RWPE2 (cell line): ENCODE measurements at regions not wholly inside any gene's neighbourhood (a gene's known extent, or its start where the extent isn't known, plus 50 kb on each side); places are given as distances from the start of the nearest gene placed in this dataset.
A peak's percentile ranks its signal among the peaks of the same experiment; 100 is the strongest.

Source experiments
- ATAC-seq: fragments of 200-7000 bp; cut with Tn5 transposase; 3 replicates; pipeline ENCODE4 v1.9.1; 2021; ENCODE audit warnings: low read depth
- DNase-seq: peaks from one replicate; pipeline ENCODE4 v3.0.0-alpha.2; 2020; ENCODE audit warnings: low spot score
- H3K27ac ChIP-seq: fragments of 450-650 bp; 2 replicates; pipeline ENCODE4 v1.5.1; 2017; ENCODE audit warnings: mild to moderate bottlenecking; ENCODE audit not compliant: poor library complexity, severe bottlenecking
- H3K27me3 ChIP-seq: fragments of 250-450 bp; sonication (Bioruptor Pico); 2 replicates; pipeline ENCODE4 v1.5.1; 2021; ENCODE audit warnings: mild to moderate bottlenecking, moderate library complexity; ENCODE audit not compliant: insufficient read depth, poor library complexity, severe bottlenecking
- H3K36me3 ChIP-seq: fragments of 250-450 bp; sonication (Bioruptor Pico); 2 replicates; pipeline ENCODE4 v1.5.1; 2020; ENCODE audit warnings: low read depth, mild to moderate bottlenecking, moderate library complexity
- H3K4me1 ChIP-seq: fragments of 250-450 bp; sonication (Bioruptor Pico); 2 replicates; pipeline ENCODE4 v1.5.1; 2021; ENCODE audit warnings: mild to moderate bottlenecking, moderate library complexity; ENCODE audit not compliant: insufficient read depth, poor library complexity, severe bottlenecking
- H3K4me3 ChIP-seq: fragments of 250-450 bp; sonication (Bioruptor Pico); 2 replicates; pipeline ENCODE4 v1.5.1; 2021; ENCODE audit warnings: mild to moderate bottlenecking, moderate library complexity; ENCODE audit not compliant: severe bottlenecking
- H3K9me3 ChIP-seq: fragments of 250-450 bp; sonication (Bioruptor Pico); 2 replicates; pipeline ENCODE4 v1.5.1; 2021; ENCODE audit warnings: mild to moderate bottlenecking, moderate library complexity; ENCODE audit not compliant: severe bottlenecking
- TF ChIP-seq, protein P1 (sequence below): fragments of 450-650 bp; IDR thresholded peaks from one replicate; pipeline ENCODE4 v1.5.1; 2017; ENCODE audit warnings: mild to moderate bottlenecking, moderate library complexity; ENCODE audit not compliant: poor library complexity, severe bottlenecking

DNA sequence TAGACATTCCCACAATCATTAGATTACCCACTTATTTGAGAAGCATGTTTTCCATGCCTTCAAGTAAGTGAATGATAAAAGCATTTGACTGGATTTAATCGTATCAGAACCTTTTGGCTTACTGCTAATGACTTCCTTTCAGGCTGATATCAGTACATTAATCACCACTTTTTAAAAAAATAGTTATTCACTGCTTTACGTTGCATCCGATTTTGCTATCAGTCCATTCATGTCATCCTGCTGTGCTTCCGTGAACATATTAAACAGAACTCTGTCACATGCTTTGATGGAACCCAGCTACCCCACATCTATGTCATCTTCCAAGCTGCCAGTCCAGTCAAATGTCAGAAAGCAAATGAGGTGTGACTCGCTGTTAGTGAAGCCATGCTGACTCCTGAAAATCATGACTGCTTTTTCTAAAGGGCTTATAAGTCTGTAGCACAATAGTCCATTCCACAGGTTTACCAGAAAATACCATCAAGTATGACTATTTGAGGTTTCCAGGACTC is 440.9 kb downstream of the IRS2 start:
- peak; percentile 32; the same call in 2 of the 3 replicates for ATAC-seq
- Histone ChIP-seq H3K36me3 (no peaks in the 10 kb centered on the region), H3K27me3 (no peaks in the 10 kb centered on the region), H3K27ac (peak overlapping the region; percentile 27), H3K9me3 (no peaks in the 10 kb centered on the region), H3K4me1 (peaks cover 29% of the 10 kb centered on the region), H3K4me3 (no peak overlapping the region)
- TF ChIP-seq, protein P1, sequence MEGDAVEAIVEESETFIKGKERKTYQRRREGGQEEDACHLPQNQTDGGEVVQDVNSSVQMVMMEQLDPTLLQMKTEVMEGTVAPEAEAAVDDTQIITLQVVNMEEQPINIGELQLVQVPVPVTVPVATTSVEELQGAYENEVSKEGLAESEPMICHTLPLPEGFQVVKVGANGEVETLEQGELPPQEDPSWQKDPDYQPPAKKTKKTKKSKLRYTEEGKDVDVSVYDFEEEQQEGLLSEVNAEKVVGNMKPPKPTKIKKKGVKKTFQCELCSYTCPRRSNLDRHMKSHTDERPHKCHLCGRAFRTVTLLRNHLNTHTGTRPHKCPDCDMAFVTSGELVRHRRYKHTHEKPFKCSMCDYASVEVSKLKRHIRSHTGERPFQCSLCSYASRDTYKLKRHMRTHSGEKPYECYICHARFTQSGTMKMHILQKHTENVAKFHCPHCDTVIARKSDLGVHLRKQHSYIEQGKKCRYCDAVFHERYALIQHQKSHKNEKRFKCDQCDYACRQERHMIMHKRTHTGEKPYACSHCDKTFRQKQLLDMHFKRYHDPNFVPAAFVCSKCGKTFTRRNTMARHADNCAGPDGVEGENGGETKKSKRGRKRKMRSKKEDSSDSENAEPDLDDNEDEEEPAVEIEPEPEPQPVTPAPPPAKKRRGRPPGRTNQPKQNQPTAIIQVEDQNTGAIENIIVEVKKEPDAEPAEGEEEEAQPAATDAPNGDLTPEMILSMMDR: no peak
- DNase-seq: no peak

DNA sequence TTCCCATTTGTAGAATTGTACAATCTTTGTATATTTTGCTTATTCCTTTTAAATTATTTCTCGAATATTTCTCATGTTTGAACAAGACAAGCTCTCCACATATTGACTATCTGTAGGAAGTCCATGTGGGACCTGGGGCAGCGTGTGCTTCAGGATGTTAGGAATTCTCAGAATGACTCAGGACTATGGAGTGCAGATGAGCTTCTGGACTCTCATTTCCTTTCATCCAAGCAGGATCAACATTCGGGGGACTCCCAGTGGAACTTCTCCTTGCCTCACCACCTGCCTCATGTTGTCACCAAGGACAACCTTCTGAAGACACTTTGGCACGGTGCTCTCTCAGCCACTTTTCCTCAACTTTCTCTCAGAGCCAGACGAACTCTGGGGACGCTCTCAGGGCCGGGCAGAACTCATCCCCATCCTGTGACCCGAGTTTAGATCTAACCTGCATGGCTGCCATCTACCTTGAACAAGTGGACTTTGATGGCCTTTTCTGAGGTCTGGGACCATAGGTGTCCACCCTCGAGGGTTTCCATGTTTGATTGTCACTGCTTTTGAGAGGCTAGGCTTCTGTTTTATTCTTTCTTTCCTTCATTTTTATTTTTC is 441.7 kb downstream of the IRS2 start:
- H3K4me3 ChIP-seq: no peak overlapping the region
- TF ChIP-seq, protein P1: no peak
- H3K9me3 ChIP-seq: no peaks in the 10 kb centered on the region
- peak overlapping the region; percentile 27 for H3K27ac ChIP-seq
- H3K4me1 ChIP-seq: peaks cover 29% of the 10 kb centered on the region
- peak; percentile 80 for ATAC-seq
- H3K27me3 ChIP-seq: no peaks in the 10 kb centered on the region
- DNase-seq: no peak
- no peaks in the 10 kb centered on the region for H3K36me3 ChIP-seq

DNA sequence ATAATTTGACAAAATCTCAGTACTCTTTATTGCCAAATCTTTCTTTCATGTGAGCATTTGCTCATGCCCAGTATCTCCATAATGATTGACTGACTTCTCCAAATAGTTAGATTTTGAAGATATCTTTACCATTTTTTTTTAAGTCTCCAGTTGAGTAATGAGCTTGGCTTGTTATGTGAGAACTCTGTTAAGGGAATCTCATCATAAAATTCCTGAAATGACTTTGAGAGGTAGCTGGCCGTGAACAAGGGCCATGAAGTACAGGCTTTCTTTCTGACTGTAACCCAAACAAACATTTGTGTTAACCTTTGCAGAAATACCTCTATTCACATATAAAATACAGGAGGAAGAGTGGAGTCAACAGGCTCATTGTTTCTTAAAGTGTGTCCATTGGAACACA is 449.7 kb downstream of the IRS2 start:
- H3K4me1 ChIP-seq: peaks cover 16% of the 10 kb centered on the region
- H3K4me3 ChIP-seq: no peak overlapping the region
- DNase-seq (no peak), ATAC-seq (peak; percentile 95)
- H3K9me3 ChIP-seq: no peaks in the 10 kb centered on the region
- H3K27ac ChIP-seq: peak overlapping the region; percentile 50
- TF ChIP-seq, protein P1: no peak
- H3K27me3 ChIP-seq: no peaks in the 10 kb centered on the region
- H3K36me3 ChIP-seq: no peaks in the 10 kb centered on the region

DNA sequence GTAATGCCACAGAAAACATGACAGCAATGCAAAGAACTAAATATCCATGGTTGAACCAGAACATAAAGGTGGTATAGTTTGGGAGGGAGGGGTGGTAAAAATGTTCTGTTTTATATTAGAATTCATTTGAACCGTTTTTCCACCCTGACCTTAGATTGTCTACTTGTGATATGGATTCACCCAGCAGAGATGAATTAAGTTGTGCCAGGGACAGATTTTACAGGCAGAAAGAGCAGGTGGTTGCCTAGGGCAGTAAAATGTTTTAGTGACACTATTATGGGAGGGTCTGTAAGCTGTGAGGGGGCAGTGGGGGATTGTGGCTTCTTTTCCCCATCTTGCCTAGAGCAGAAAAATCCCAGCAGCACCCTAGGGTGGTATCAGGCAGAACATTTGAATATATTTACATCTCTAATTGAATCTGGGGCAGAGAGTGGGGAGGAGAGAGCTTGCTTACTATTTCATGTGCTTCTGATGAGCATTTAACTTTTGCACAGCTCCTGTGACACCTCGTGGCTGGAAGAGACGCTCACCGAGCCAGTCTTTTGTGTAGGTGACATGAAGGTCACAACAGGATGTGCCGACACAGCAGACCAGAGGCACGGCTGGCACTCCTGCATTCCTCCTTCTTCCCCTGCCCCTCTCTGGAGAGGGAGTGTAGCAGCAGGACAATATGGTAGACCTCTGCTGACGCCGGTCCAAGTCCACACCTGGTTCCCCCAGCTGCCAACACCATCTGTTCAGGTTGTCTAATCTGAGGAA is 452.3 kb downstream of the IRS2 start:
- Histone ChIP-seq H3K27me3 (no peaks in the 10 kb centered on the region), H3K36me3 (no peaks in the 10 kb centered on the region), H3K4me3 (no peak overlapping the region), H3K4me1 (peaks cover 25% of the 10 kb centered on the region), H3K9me3 (no peaks in the 10 kb centered on the region), H3K27ac (no peak overlapping the region)
- ATAC-seq: no peak
- TF ChIP-seq, protein P1: no peak
- DNase-seq: no peak
